Lung (tissue), 11 donors: ENCODE measurements at regions not wholly inside any gene's neighbourhood (a gene's known extent, or its start where the extent isn't known, plus 50 kb on each side); places are given as distances from the start of the nearest gene placed in this dataset.
A peak's percentile ranks its signal among the peaks of the same experiment; 100 is the strongest.

ENCODE experiments used
- ATAC-seq: fragments of 200-7000 bp; cut with Tn5 transposase; one replicate; pipeline ENCODE4 v1.9.1; 2020; ENCODE audit warnings: moderate number of reproducible peaks; ENCODE audit not compliant: insufficient read depth, low FRiP score
- DNase-seq, 3 donors: peaks; one replicate each; pipeline ENCODE4 v3.0.0-alpha.2; 2013 to 2017
- H3K27ac ChIP-seq, 2 donors: one replicate each; pipeline ENCODE4 v1.5.1; 2013; ENCODE audit warnings: mild to moderate bottlenecking in 2 of 2, moderate library complexity in 2 of 2, control low read depth in 1 of 2, inconsistent platforms in 1 of 2, low read depth in 1 of 2, low read length in 1 of 2
- H3K27me3 ChIP-seq, 3 donors: one replicate each; pipeline ENCODE4 v1.5.1; 2013; ENCODE audit warnings: low read length in 2 of 3; ENCODE audit not compliant: control insufficient read depth in 3 of 3, insufficient read depth in 3 of 3
- H3K36me3 ChIP-seq, 4 donors: one replicate each; pipeline ENCODE4 v1.5.1; 2013; ENCODE audit warnings: low read length in 4 of 4, mild to moderate bottlenecking in 1 of 4, moderate library complexity in 1 of 4; ENCODE audit not compliant: control insufficient read depth in 4 of 4, insufficient read depth in 4 of 4
- H3K4me1 ChIP-seq, 5 donors: one replicate each; pipeline ENCODE4 v1.5.1; 2013; ENCODE audit warnings: low read length in 5 of 5, mild to moderate bottlenecking in 2 of 5, moderate library complexity in 1 of 5; ENCODE audit not compliant: control insufficient read depth in 5 of 5, insufficient read depth in 5 of 5
- H3K4me3 ChIP-seq: one replicate; pipeline ENCODE4 v1.5.1; 2013; ENCODE audit warnings: mild to moderate bottlenecking, control low read depth, moderate library complexity
- H3K9ac ChIP-seq, 2 donors: one replicate each; pipeline ENCODE4 v1.5.1; 2013; ENCODE audit warnings: low read length in 2 of 2, control low read depth in 1 of 2; ENCODE audit not compliant: insufficient read depth in 1 of 2
- H3K9me3 ChIP-seq, 4 donors: one replicate each; pipeline ENCODE4 v1.5.1; 2013; ENCODE audit warnings: low read length in 3 of 4, mild to moderate bottlenecking in 1 of 4, moderate library complexity in 1 of 4; ENCODE audit not compliant: control insufficient read depth in 4 of 4, insufficient read depth in 3 of 4
- CTCF ChIP-seq: IDR thresholded peaks from 2 replicates; pipeline ENCODE4 v1.5.1; 2012; ENCODE audit warnings: mild to moderate bottlenecking; ENCODE audit errors: control extremely low read depth, extremely low read depth
- WGBS, 2 donors: extraction: QIAGEN DNeasy Blood & Tissue Kit; methylation state at CpG; one replicate each; pipeline ENCODE4 v1.1.7; 2013; 5-methylcytosine and 5-hydroxymethylcytosine counted together
- donor health status: control.
- donor health status: control.
- donor health status: Bipolar disorder and iron deficiency.
- donor health status: healthy.
- donor health status: DM: yes; HTN: yes; CAD: no.

- Histone ChIP-seq H3K9me3 (peaks cover 0 to 2% (median 0%) of the 10 kb centered on the region in 4 donors), H3K4me1 (no peaks in the 10 kb centered on the region), H3K9ac (no peak overlapping the region), H3K4me3 (no peak overlapping the region), H3K27me3 (no peaks in the 10 kb centered on the region), H3K36me3 (no peaks in the 10 kb centered on the region), H3K27ac (no peak overlapping the region)
- WGBS, 2 donors: 84% methylated on average over 3 of the region's 3 CpGs
- no peak for ATAC-seq
- DNase-seq: no peak
- TF ChIP-seq CTCF: no peak
These were observed 823.5 kb upstream of the POM121L12 start for GRCh38 chr7:52211930-52212329.

- ATAC-seq: no peak
- Histone ChIP-seq H3K9me3 (peaks cover 0 to 2% (median 0%) of the 10 kb centered on the region in 4 donors), H3K27me3 (no peaks in the 10 kb centered on the region), H3K4me1 (no peaks in the 10 kb centered on the region), H3K27ac (no peak overlapping the region), H3K36me3 (no peaks in the 10 kb centered on the region), H3K9ac (no peak overlapping the region), H3K4me3 (no peak overlapping the region)
- WGBS, 2 donors: 52 to 74% methylated on average over 2 of the region's 2 CpGs
- peak; percentile 32 to 83 (median 83) for DNase-seq
- TF ChIP-seq CTCF: no peak
These were observed 825.8 kb upstream of the POM121L12 start for GRCh38 chr7:52209614-52210013.

GRCh38 chr7:52197221-52197620 is 838.2 kb upstream of the POM121L12 start:
- no peaks in the 10 kb centered on the region for H3K9me3 ChIP-seq
- no peak overlapping the region for H3K27ac ChIP-seq
- H3K4me3 ChIP-seq: no peak overlapping the region
- no peak overlapping the region for H3K9ac ChIP-seq
- no peaks in the 10 kb centered on the region for H3K36me3 ChIP-seq
- DNase-seq: peak in 2 of 3 donors; percentile 70 to 72
- peaks cover 0 to 13% (median 0%) of the 10 kb centered on the region in 5 donors for H3K4me1 ChIP-seq
- no peak for ATAC-seq
- H3K27me3 ChIP-seq: no peaks in the 10 kb centered on the region
- WGBS, 2 donors: 0 to 32% methylated on average over 1 of the region's 1 CpG
- TF ChIP-seq CTCF: no peak

- peaks cover 0 to 13% (median 0%) of the 10 kb centered on the region in 5 donors for H3K4me1 ChIP-seq
- no peak for TF ChIP-seq CTCF
- 59 to 79% methylated on average over 4 of the region's 4 CpGs for WGBS, 2 donors
- no peak overlapping the region for H3K27ac ChIP-seq
- H3K27me3 ChIP-seq: no peaks in the 10 kb centered on the region
- H3K36me3 ChIP-seq: no peaks in the 10 kb centered on the region
- DNase-seq (no peak), ATAC-seq (no peak)
- H3K9ac ChIP-seq: no peak overlapping the region
- H3K9me3 ChIP-seq: no peaks in the 10 kb centered on the region
- H3K4me3 ChIP-seq: no peak overlapping the region
These were observed 839.8 kb upstream of the POM121L12 start for GRCh38 chr7:52195664-52196063.
